B cell (primary cell): ENCODE measurements at regions not wholly inside any gene's neighbourhood (a gene's known extent, or its start where the extent isn't known, plus 50 kb on each side); places are given as distances from the start of the nearest gene placed in this dataset.

Experiments
- ATAC-seq: fragments of 200-7000 bp; cut with Tn5 transposase; one replicate; pipeline ENCODE4 v1.10.0; 2021; ENCODE audit warnings: low read depth, mild to moderate bottlenecking, moderate number of reproducible peaks, moderate library complexity
- CTCF ChIA-PET: fragments of 350-600 bp; sonication (Branson Sonifier 250); formaldehyde crosslinking; loops from one replicate; lab custom pipeline; 2021; ENCODE audit warnings: antibody characterized with exemption, inconsistent platforms; lab: Charles Lee
- POLR2A ChIA-PET: fragments of 350-600 bp; sonication (Branson Sonifier 250); formaldehyde crosslinking; loops from one replicate; lab custom pipeline; 2021; ENCODE audit warnings: antibody characterized with exemption; lab: Charles Lee
- DNase-seq: peaks from one replicate; pipeline ENCODE4 v3.0.0; 2013
- H2AFZ ChIP-seq: 2 replicates; pipeline ENCODE4 v1.6.1; 2012; ENCODE audit warnings: mild to moderate bottlenecking, low read depth, low read length; ENCODE audit not compliant: insufficient read depth, poor library complexity, severe bottlenecking
- H3K27ac ChIP-seq, 2 donors: 1 replicate in 1 of 2; 2 replicates in 1 of 2; pipeline ENCODE4 v1.5.1; 2012 to 2013; ENCODE audit warnings: low read length in 2 of 2, mild to moderate bottlenecking in 2 of 2, moderate library complexity in 1 of 2
- H3K27me3 ChIP-seq, 4 experiments: fragments of 200-600 bp in 1 of 4; sonication (generic) in 1 of 4; replicated peaks in 1 of 4; 1 replicate in 2 of 4; 2 replicates in 2 of 4; pipeline versions ENCODE4 v1.6.1 to v1.7.0; 2013 to 2016; ENCODE audit warnings: low read length in 3 of 4, mild to moderate bottlenecking in 2 of 4, mixed read lengths in 1 of 4, moderate library complexity in 1 of 4; ENCODE audit not compliant: insufficient read depth in 4 of 4, control insufficient read depth in 3 of 4; ENCODE audit errors: control extremely low read depth in 1 of 4
- H3K36me3 ChIP-seq, 2 experiments: replicated peaks in 1 of 2; 1 replicate in 1 of 2; 2 replicates in 1 of 2; pipeline versions ENCODE4 v1.6.1 to v1.7.1; 2013; ENCODE audit warnings: low read length in 1 of 2; ENCODE audit not compliant: insufficient read depth in 2 of 2, control insufficient read depth in 1 of 2; ENCODE audit errors: control extremely low read depth in 1 of 2, extremely low read depth in 1 of 2
- H3K4me1 ChIP-seq, 2 donors: fragments of 200-600 bp in 1 of 2; sonication (generic) in 1 of 2; 1 replicate in 1 of 2; 2 replicates in 1 of 2; pipeline versions ENCODE4 v1.5.1 to v1.6.1; 2013 to 2017; ENCODE audit warnings: low read length in 2 of 2; ENCODE audit not compliant: control insufficient read depth in 2 of 2, insufficient read depth in 2 of 2
- H3K4me2 ChIP-seq: replicated peaks from 2 replicates; pipeline ENCODE3; 2012; ENCODE audit warnings: mild to moderate bottlenecking, low read depth, low read length; ENCODE audit not compliant: poor library complexity, severe bottlenecking
- H3K4me3 ChIP-seq, 5 experiments: fragments of 200-600 bp in 1 of 5; sonication (generic) in 1 of 5; 1 replicate in 3 of 5; 2 replicates in 2 of 5; pipeline versions ENCODE4 v1.5.1 to v1.7.0; 2011 to 2016; ENCODE audit warnings: low read length in 4 of 5, mild to moderate bottlenecking in 4 of 5, low read depth in 2 of 5, control low read depth in 1 of 5, moderate library complexity in 1 of 5; ENCODE audit not compliant: insufficient read depth in 1 of 5; ENCODE audit errors: control extremely low read depth in 1 of 5, extremely low read depth in 1 of 5
- H3K79me2 ChIP-seq: fragments of 200-600 bp; sonication (generic); one replicate; pipeline ENCODE4 v1.6.0; 2016; ENCODE audit warnings: low read length; ENCODE audit not compliant: control insufficient read depth, insufficient read depth
- H3K9ac ChIP-seq: fragments of 200-600 bp; sonication (generic); 2 replicates; pipeline ENCODE4 v1.6.1; 2017; ENCODE audit warnings: mild to moderate bottlenecking, low read length, moderate library complexity
- H3K9me3 ChIP-seq, 3 donors: one replicate each; pipeline versions ENCODE4 v1.6.1 to v1.7.1; 2013; ENCODE audit warnings: low read length in 2 of 3; ENCODE audit not compliant: control insufficient read depth in 2 of 3, insufficient read depth in 1 of 3; ENCODE audit errors: control extremely low read depth in 1 of 3
- H4K20me1 ChIP-seq: 2 replicates; pipeline ENCODE4 v1.6.0; 2012; ENCODE audit warnings: mild to moderate bottlenecking, low read length; ENCODE audit not compliant: insufficient read depth, control insufficient read depth, poor library complexity, severe bottlenecking
- H3K27ac Mint-ChIP-seq: one replicate; pipeline ENCODE4 v1.8.0; 2021; ENCODE audit warnings: mixed read lengths
- H3K27me3 Mint-ChIP-seq: one replicate; pipeline ENCODE4 v1.8.0; 2021; ENCODE audit warnings: mixed read lengths
- H3K4me1 Mint-ChIP-seq: one replicate; pipeline ENCODE4 v1.8.0; 2021; ENCODE audit warnings: mixed read lengths
- H3K4me3 Mint-ChIP-seq: one replicate; pipeline ENCODE4 v1.8.0; 2021; ENCODE audit warnings: mixed read lengths
- H3K9me3 Mint-ChIP-seq: one replicate; pipeline ENCODE4 v1.8.0; 2022; ENCODE audit warnings: mixed read lengths; ENCODE audit not compliant: insufficient read depth
- EZH2 ChIP-seq: IDR thresholded peaks from 2 replicates; pipeline ENCODE4 v1.6.1; 2012; ENCODE audit warnings: borderline replicate concordance, low read depth, mild to moderate bottlenecking, moderate library complexity, low read length; ENCODE audit not compliant: insufficient read depth, poor library complexity, severe bottlenecking
- WGBS: methylation state at CpG from one replicate; pipeline ENCODE4 v1.1.5; 2013; ENCODE audit warnings: missing lambda C conversion rate; ENCODE audit not compliant: insufficient coverage; 5-methylcytosine and 5-hydroxymethylcytosine counted together
- intact Hi-C: fragments of 100-400 bp; cut with micrococcal nuclease; formaldehyde crosslinking; loops from one replicate; pipeline ENCODE4 v1.10.0; 2022
- TF ChIP-seq, protein P1 (sequence below): fragments of 200-600 bp; IDR thresholded peaks from one replicate; pipeline ENCODE4 v1.8.0; 2022; ENCODE audit warnings: antibody characterized with exemption, mild to moderate bottlenecking

DNA sequence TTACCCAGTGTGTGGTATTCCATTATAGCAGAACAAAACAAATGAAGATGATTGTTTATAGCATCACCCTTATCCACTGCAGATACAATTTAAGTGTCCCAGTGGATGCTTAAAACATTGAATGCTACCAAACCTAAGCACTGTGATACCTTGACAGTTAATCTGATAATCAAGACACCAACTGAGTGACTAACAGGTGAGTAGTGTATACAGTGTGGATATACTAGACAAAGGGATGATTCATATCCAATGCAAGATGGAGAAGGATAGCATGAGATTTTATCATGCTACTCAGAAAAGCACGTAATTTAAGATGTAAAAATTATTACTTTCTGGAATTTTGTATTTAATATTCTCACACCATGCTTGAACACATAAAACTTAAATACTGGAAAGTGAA is 1449.0 kb downstream of the OTOL1 start:
- ATAC-seq: no peak
- H2AFZ ChIP-seq: no peak overlapping the region
- ChIA-PET CTCF (no interaction called here), POLR2A (no interaction called here)
- no peak overlapping the region for H3K4me2 ChIP-seq
- H3K9me3 Mint-ChIP-seq: peaks cover 2% of the 10 kb centered on the region
- H4K20me1 ChIP-seq: no peaks in the 10 kb centered on the region
- H3K4me1 Mint-ChIP-seq: no peaks in the 10 kb centered on the region
- TF ChIP-seq, protein P1, sequence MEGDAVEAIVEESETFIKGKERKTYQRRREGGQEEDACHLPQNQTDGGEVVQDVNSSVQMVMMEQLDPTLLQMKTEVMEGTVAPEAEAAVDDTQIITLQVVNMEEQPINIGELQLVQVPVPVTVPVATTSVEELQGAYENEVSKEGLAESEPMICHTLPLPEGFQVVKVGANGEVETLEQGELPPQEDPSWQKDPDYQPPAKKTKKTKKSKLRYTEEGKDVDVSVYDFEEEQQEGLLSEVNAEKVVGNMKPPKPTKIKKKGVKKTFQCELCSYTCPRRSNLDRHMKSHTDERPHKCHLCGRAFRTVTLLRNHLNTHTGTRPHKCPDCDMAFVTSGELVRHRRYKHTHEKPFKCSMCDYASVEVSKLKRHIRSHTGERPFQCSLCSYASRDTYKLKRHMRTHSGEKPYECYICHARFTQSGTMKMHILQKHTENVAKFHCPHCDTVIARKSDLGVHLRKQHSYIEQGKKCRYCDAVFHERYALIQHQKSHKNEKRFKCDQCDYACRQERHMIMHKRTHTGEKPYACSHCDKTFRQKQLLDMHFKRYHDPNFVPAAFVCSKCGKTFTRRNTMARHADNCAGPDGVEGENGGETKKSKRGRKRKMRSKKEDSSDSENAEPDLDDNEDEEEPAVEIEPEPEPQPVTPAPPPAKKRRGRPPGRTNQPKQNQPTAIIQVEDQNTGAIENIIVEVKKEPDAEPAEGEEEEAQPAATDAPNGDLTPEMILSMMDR: no peak
- no peak for TF ChIP-seq EZH2
- no peaks in the 10 kb centered on the region for H3K27me3 Mint-ChIP-seq
- no peak overlapping the region for H3K27ac ChIP-seq
- no peak overlapping the region for H3K4me3 ChIP-seq
- H3K4me1 ChIP-seq: no peaks in the 10 kb centered on the region
- H3K79me2 ChIP-seq: no peaks in the 10 kb centered on the region
- no peak overlapping the region for H3K27ac Mint-ChIP-seq
- peaks cover 0 to 8% (median 0%) of the 10 kb centered on the region in 3 donors for H3K9me3 ChIP-seq
- intact Hi-C loops: no loop called here
- no peak for DNase-seq
- H3K4me3 Mint-ChIP-seq: no peak overlapping the region
- H3K36me3 ChIP-seq: no peaks in the 10 kb centered on the region
- no peaks in the 10 kb centered on the region for H3K27me3 ChIP-seq
- WGBS: no CpG with 5 or more reads among the region's 1 CpG
- H3K9ac ChIP-seq: no peak overlapping the region

DNA sequence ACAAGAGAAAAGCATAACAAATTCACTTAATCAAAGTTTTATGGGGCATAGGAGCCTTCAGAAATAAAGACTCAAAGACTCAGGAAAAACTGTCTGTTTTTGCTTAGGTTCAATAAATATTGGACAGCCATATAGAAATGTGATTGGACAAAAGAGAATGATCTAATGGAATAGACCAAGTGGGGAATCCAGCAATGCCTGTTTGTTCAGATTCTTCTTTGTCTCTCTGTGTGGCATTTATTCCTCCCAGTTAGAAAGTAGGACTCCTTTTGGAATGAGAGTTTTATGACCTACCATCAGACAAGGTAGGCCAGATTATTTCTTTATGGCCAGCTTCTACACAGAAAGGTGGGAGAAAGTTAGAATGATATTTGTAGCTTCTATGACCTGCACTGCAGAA is 1460.1 kb downstream of the OTOL1 start:
- Mint-ChIP-seq H3K4me1 (no peaks in the 10 kb centered on the region), H3K9me3 (peaks cover 5% of the 10 kb centered on the region), H3K27ac (no peak overlapping the region), H3K27me3 (no peaks in the 10 kb centered on the region), H3K4me3 (no peak overlapping the region)
- Histone ChIP-seq H3K9me3 (peaks cover 0 to 1% (median 0%) of the 10 kb centered on the region in 3 donors), H3K4me1 (no peaks in the 10 kb centered on the region), H2AFZ (no peak overlapping the region), H3K27ac (no peak overlapping the region), H3K4me3 (no peak overlapping the region), H3K79me2 (no peaks in the 10 kb centered on the region), H3K9ac (no peak overlapping the region), H4K20me1 (no peaks in the 10 kb centered on the region), H3K4me2 (no peak overlapping the region), H3K36me3 (no peaks in the 10 kb centered on the region), H3K27me3 (no peaks in the 10 kb centered on the region)
- CTCF ChIA-PET: no interaction called here
- TF ChIP-seq EZH2: no peak
- TF ChIP-seq, protein P1: no peak
- no peak for ATAC-seq
- no peak for DNase-seq
- intact Hi-C loops: no loop called here
- POLR2A ChIA-PET: no interaction called here
